Effector memory CD8-positive, alpha-beta T cell (primary cell): ENCODE measurements at regions not wholly inside any gene's neighbourhood (a gene's known extent, or its start where the extent isn't known, plus 50 kb on each side); places are given as distances from the start of the nearest gene placed in this dataset.

ENCODE experiments used
- ATAC-seq: fragments of 150-1000 bp; cut with Tn5 transposase; replicated peaks from 2 replicates; pipeline ENCODE4 v1.10.0; 2021; ENCODE audit warnings: mild to moderate bottlenecking, moderate library complexity
- DNase-seq, 3 experiments: peaks; one replicate each; pipeline ENCODE4 v3.0.0; 2021
- H3K27ac Mint-ChIP-seq, 2 donors: one replicate each; pipeline ENCODE4 v1.8.0; 2022; ENCODE audit warnings: mild to moderate bottlenecking in 2 of 2, mixed read lengths in 2 of 2, moderate library complexity in 2 of 2
- H3K27me3 Mint-ChIP-seq, 2 donors: one replicate each; pipeline ENCODE4 v1.8.0; 2022; ENCODE audit warnings: mixed read lengths in 2 of 2
- H3K36me3 Mint-ChIP-seq: one replicate; pipeline ENCODE4 v1.8.0; 2022; ENCODE audit warnings: mild to moderate bottlenecking, moderate library complexity, mixed read lengths; ENCODE audit not compliant: insufficient read depth
- H3K4me1 Mint-ChIP-seq, 2 donors: one replicate each; pipeline ENCODE4 v1.8.0; 2022; ENCODE audit warnings: low read depth in 2 of 2, mixed read lengths in 2 of 2
- H3K4me3 Mint-ChIP-seq, 2 donors: one replicate each; pipeline ENCODE4 v1.8.0; 2022; ENCODE audit warnings: mild to moderate bottlenecking in 2 of 2, mixed read lengths in 2 of 2, moderate library complexity in 2 of 2
- H3K9me3 Mint-ChIP-seq, 2 donors: one replicate each; pipeline ENCODE4 v1.8.0; 2022; ENCODE audit warnings: mixed read lengths in 2 of 2

DNA sequence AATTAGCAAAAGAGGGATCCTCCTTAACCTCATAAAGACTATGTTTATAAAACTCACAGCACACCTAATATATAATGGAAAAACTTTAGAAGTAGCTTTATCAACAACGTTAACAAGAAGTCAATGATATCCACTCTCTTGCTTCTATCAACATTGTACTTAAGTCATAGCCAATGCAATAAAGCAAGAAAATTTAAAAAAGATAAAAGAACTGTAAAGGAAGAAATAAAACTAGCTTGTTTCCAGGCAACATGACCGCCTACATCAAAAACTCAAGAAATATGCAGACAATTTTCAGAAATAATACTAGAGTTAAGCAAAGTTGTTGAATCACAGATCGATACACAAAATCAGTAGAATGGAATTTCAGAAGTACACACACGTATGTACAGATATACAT lies 375.5 kb upstream of the SPRED2 start:
- Mint-ChIP-seq H3K27me3 (no peaks in the 10 kb centered on the region), H3K4me1 (no peaks in the 10 kb centered on the region), H3K36me3 (no peaks in the 10 kb centered on the region), H3K4me3 (no peak overlapping the region), H3K9me3 (peaks cover 5 to 18% of the 10 kb centered on the region in 2 donors), H3K27ac (no peak overlapping the region)
- ATAC-seq = no peak
- no peak for DNase-seq

DNA sequence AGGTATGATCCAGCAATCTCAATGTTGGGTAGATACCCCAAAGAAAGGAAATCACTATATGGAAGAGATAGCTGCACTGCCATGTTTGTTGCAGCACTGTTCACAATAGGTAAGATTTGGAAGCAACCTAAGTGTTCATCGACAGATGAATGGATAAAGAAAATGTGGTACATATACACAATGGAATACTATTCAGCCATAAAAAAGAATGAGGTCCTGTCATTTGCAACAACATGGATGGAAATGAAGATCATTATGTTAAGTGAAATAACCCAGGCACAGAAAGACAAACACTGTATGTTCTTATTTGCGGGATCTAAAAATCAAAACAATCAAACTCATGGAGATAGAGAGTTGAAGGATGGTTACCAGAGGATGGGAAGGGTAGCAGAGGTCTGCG lies 372.4 kb upstream of the SPRED2 start:
- H3K36me3 Mint-ChIP-seq = no peaks in the 10 kb centered on the region
- DNase-seq = no peak
- H3K9me3 Mint-ChIP-seq = peaks cover 5 to 18% of the 10 kb centered on the region in 2 donors
- no peak overlapping the region for H3K4me3 Mint-ChIP-seq
- H3K27me3 Mint-ChIP-seq = no peaks in the 10 kb centered on the region
- no peak for ATAC-seq
- no peak overlapping the region for H3K27ac Mint-ChIP-seq
- no peaks in the 10 kb centered on the region for H3K4me1 Mint-ChIP-seq

DNA sequence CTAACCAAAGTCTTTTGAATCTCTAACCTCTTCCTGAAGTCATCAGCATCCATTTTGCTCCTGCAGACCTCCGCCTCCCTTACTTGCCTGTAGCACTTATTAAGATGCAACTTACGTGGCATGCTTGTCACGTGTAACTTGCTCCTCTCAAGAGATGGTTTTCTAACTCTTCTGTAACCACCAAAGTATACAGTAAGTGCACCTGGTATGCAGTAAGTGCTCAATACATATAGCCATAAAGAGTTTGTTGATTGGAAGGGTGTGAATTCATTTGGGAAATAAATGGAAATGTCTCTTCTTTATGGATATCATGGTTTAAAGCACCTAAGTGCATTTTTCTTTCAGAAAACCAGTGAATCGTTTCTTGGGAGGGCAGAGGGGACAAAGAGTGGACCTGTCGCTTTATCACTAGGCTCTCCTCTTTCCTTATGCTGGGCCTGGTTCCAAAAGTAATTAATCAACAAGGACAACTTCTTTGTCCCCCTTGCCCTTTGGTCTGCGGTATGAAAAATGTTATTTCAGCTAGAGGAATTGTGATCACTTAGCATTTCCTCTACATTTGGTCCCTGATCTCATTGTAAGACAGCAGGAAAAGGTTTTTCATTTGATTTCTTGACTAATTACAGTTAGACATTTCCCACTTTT lies 370.0 kb upstream of the SPRED2 start:
- Mint-ChIP-seq H3K9me3 (peaks cover 5 to 9% of the 10 kb centered on the region in 2 donors), H3K27ac (no peak overlapping the region), H3K27me3 (no peaks in the 10 kb centered on the region), H3K36me3 (no peaks in the 10 kb centered on the region), H3K4me3 (no peak overlapping the region), H3K4me1 (no peaks in the 10 kb centered on the region)
- ATAC-seq (no peak), DNase-seq (no peak)

DNA sequence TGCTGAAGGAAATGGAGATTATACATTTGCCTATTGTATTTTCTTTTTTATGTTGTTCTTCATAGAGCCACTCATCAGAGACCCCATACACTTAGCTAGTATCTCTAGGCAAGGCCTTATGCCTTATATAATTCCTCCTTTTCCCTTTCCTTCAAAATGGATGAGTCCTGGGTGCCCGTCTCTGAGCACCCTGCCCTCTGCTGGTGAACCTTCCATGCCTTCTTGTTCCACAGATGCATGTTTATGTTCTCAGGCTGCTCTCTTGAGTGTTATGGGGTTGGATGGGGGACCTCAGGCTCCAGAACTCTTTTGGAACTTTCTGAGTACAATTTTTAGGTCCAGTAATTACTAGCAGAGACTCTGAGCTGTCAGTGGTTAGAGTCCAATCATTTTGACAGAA lies 368.6 kb upstream of the SPRED2 start:
- no peaks in the 10 kb centered on the region for H3K4me1 Mint-ChIP-seq
- ATAC-seq (no peak), DNase-seq (no peak)
- H3K9me3 Mint-ChIP-seq = peaks cover 5 to 9% of the 10 kb centered on the region in 2 donors
- H3K27me3 Mint-ChIP-seq = no peaks in the 10 kb centered on the region
- no peak overlapping the region for H3K4me3 Mint-ChIP-seq
- H3K36me3 Mint-ChIP-seq = no peaks in the 10 kb centered on the region
- H3K27ac Mint-ChIP-seq = no peak overlapping the region

- Mint-ChIP-seq H3K4me1 (no peaks in the 10 kb centered on the region), H3K4me3 (no peak overlapping the region), H3K9me3 (peaks cover 0 to under 1% of the 10 kb centered on the region in 2 donors), H3K27ac (no peak overlapping the region), H3K36me3 (no peaks in the 10 kb centered on the region), H3K27me3 (no peaks in the 10 kb centered on the region)
- DNase-seq (no peak), ATAC-seq (no peak)
Measured at GRCh38 chr2:65799141-65799854, 366.9 kb upstream of the SPRED2 start.

DNA sequence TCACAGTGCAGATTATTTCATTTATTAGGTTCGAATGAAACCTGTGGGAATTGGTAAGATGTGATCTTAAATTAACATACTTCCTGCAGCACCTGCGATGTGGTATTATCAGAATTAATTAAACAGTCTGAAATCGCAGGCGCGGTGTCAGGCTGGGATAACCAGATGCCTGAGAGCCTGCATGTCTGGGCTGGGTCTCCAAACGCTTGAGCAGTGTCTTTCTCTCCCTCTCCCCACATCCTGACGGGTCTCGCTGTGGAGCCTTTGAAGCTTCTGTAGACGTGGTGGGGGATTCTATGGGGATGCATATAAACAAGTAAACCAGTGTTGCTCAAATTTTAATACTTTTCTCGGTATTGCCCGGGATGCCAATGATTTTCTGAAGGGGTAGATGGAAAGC lies 366.2 kb upstream of the SPRED2 start:
- H3K36me3 Mint-ChIP-seq = no peaks in the 10 kb centered on the region
- H3K4me1 Mint-ChIP-seq = no peaks in the 10 kb centered on the region
- no peak overlapping the region for H3K27ac Mint-ChIP-seq
- ATAC-seq (no peak), DNase-seq (no peak)
- H3K4me3 Mint-ChIP-seq = no peak overlapping the region
- H3K9me3 Mint-ChIP-seq = no peaks in the 10 kb centered on the region
- H3K27me3 Mint-ChIP-seq = no peaks in the 10 kb centered on the region

DNA sequence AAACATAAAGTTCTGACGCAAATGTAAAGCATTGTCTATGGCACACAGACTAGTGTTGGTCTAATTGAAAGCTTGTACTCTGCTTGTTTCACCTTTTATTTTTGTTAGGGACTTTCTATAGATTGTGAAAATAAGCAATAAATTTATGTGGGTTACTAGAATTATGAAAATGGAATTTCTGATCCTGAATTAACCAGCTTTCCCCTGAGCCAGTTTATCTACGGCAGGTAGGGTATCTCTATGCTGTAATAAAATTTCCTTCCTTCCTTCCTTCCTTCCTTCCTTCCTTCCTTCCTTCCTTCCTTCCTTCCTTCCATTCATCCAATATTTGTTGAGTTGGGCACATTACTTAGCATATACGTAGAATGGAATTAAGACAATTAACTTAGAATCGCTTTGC lies 362.6 kb upstream of the SPRED2 start:
- H3K9me3 Mint-ChIP-seq = peaks cover 0 to 2% of the 10 kb centered on the region in 2 donors

DNA sequence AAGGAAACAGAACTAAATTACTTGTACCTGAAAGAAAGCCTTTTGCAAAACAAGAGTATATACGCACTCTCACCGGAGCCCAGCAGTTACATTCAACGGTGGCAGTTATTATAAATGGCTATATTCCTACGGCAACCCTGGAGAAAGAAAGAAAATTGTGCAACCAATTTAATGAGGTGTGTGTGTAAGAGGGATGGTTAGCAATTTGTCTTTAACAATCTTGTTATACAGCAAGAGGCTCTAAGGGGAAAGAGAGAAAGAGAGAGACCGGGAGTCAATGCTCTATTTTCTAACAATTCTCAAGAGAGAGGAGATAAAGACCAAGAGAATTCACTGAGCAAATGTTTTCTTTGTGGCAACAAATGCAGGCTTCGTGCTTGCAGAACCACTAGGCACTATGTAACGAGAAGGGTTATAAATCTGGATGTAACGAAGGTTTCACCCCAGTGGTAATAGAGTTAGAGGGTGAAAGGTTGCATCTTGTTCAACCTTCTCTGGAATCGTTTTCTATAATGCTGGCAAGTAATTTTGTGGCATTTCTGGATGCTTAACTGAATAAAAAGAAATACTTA lies 359.1 kb upstream of the SPRED2 start:
- H3K36me3 Mint-ChIP-seq = no peaks in the 10 kb centered on the region
- peaks cover 0 to 2% of the 10 kb centered on the region in 2 donors for H3K9me3 Mint-ChIP-seq
- H3K27ac Mint-ChIP-seq = no peak overlapping the region
- peaks cover 0 to 6% of the 10 kb centered on the region in 2 donors for H3K27me3 Mint-ChIP-seq
- ATAC-seq = no peak
- no peak overlapping the region for H3K4me3 Mint-ChIP-seq
- H3K4me1 Mint-ChIP-seq = no peaks in the 10 kb centered on the region
- no peak for DNase-seq

More for the DNA sequence above, 362.6 kb upstream of the SPRED2 start:
- H3K27ac Mint-ChIP-seq = no peak overlapping the region
- H3K4me1 Mint-ChIP-seq = no peaks in the 10 kb centered on the region
- DNase-seq (no peak), ATAC-seq (no peak)
- H3K4me3 Mint-ChIP-seq = no peak overlapping the region
- H3K36me3 Mint-ChIP-seq = no peaks in the 10 kb centered on the region
- peaks cover 0 to 6% of the 10 kb centered on the region in 2 donors for H3K27me3 Mint-ChIP-seq

DNA sequence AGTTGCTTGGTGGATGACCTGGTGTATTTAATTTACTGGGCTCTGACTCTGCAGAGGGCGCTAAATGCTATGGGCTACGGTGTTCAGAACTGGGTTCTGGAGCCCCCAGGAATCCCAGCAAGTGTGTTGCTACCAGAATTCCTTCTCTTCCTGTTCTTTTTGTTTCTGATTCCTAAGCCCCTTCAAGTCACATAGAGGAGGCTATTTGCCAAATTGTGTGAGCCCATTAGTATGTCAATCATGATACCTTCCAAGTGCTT lies 358.2 kb upstream of the SPRED2 start:
- no peak overlapping the region for H3K27ac Mint-ChIP-seq
- peaks cover 0 to 2% of the 10 kb centered on the region in 2 donors for H3K9me3 Mint-ChIP-seq
- no peak for ATAC-seq
- H3K27me3 Mint-ChIP-seq = peaks cover 0 to 6% of the 10 kb centered on the region in 2 donors
- H3K4me3 Mint-ChIP-seq = no peak overlapping the region
- H3K4me1 Mint-ChIP-seq = no peaks in the 10 kb centered on the region
- DNase-seq = no peak
- no peaks in the 10 kb centered on the region for H3K36me3 Mint-ChIP-seq

DNA sequence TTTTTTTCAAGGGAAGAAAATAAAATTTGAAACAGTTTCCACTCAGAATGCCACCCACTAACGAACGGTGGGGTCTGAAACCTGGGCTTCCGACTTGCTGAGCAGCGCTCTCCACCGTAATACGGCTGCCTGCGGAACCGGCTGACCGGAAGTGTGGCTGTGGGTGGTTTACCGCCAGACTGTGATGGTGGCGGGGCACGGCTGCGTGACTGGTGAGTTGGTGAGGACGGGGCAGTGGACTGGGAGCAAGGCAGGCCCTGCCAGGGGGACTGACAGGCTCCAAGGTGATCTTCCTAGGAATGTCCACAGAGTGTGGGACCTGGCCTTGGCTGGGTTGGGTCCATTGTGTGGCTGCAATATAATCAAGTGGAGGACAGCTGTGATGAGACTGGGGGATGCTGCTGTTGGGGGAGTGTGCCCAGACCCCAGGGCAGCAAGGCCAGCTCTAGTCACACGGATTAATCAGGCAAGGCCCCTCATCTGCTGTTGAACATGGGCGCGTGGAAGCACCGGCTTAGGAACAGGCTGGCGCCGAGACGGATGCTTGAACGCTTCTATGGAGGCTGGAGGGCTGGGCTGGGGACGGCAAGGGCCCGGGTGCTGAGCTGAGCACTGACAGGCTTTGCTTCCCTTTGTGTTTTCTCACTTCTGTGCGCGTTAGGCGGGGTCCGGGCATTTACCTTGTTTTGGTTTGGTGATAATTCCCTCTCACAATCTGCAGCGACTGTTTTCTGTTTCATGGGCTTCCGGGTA lies 357.7 kb upstream of the SPRED2 start:
- no peak for ATAC-seq
- DNase-seq = no peak
- Mint-ChIP-seq H3K4me1 (no peaks in the 10 kb centered on the region), H3K27ac (no peak overlapping the region), H3K36me3 (no peaks in the 10 kb centered on the region), H3K9me3 (peaks cover 0 to 2% of the 10 kb centered on the region in 2 donors), H3K4me3 (no peak overlapping the region), H3K27me3 (peaks cover 0 to 6% of the 10 kb centered on the region in 2 donors)

- Mint-ChIP-seq H3K36me3 (no peaks in the 10 kb centered on the region), H3K4me3 (no peak overlapping the region), H3K27me3 (peaks cover 0 to 6% of the 10 kb centered on the region in 2 donors), H3K27ac (no peak overlapping the region), H3K4me1 (no peaks in the 10 kb centered on the region), H3K9me3 (peaks cover 0 to 2% of the 10 kb centered on the region in 2 donors)
- DNase-seq (no peak), ATAC-seq (no peak)
Measured at GRCh38 chr2:65788556-65788955, 356.2 kb upstream of the SPRED2 start.

DNA sequence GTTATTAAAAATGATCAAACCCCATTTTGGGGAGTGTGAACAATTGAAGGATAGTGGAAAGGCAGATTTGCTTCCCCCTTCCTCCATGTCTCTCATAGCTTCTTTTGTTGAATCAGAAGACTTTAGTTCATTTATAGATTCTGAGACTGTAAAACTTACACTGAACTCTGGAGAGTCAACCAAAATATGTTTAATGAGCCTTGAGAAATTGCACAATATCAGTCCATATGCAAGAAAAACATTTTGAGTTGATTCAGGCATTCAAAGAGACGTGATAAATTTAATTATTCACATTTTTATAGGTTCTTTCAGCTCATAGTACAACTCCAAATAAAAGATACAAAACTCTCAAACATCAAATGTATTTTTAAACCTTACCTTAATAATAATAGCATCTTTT lies 354.4 kb upstream of the SPRED2 start:
- ATAC-seq (no peak), DNase-seq (no peak)
- Mint-ChIP-seq H3K27ac (no peak overlapping the region), H3K36me3 (no peaks in the 10 kb centered on the region), H3K27me3 (peaks cover 0 to 6% of the 10 kb centered on the region in 2 donors), H3K4me1 (no peaks in the 10 kb centered on the region), H3K9me3 (peaks cover 0 to 3% of the 10 kb centered on the region in 2 donors), H3K4me3 (no peak overlapping the region)

- H3K9me3 Mint-ChIP-seq = peaks cover 0 to 3% of the 10 kb centered on the region in 2 donors
- ATAC-seq = no peak
Measured at GRCh38 chr2:65786007-65786717, 353.8 kb upstream of the SPRED2 start.

More at GRCh38 chr2:65786007-65786717, 353.8 kb upstream of the SPRED2 start:
- Mint-ChIP-seq H3K4me3 (no peak overlapping the region), H3K27ac (no peak overlapping the region), H3K27me3 (peaks cover 0 to 6% of the 10 kb centered on the region in 2 donors), H3K36me3 (no peaks in the 10 kb centered on the region), H3K4me1 (no peaks in the 10 kb centered on the region)
- no peak for DNase-seq
